Ovary (tissue), 7 donors: ENCODE measurements at regions not wholly inside any gene's neighbourhood (a gene's known extent, or its start where the extent isn't known, plus 50 kb on each side); places are given as distances from the start of the nearest gene placed in this dataset.

Experiments used
- DNase-seq, 5 donors: peaks; one replicate each; pipeline ENCODE4 v3.0.0-alpha.2; 2019 to 2020
- H3K27ac ChIP-seq, 2 donors: fragments of 200-600 bp; one replicate each; pipeline versions ENCODE4 v1.5.1 to v1.8.0; 2019 to 2022
- H3K27me3 ChIP-seq: fragments of 200-600 bp; one replicate; pipeline ENCODE4 v1.8.0; 2022
- H3K36me3 ChIP-seq: fragments of 200-600 bp; sonication (generic); one replicate; pipeline ENCODE4 v1.5.1; 2019
- H3K4me1 ChIP-seq: one replicate; pipeline ENCODE4 v1.8.1; 2013; ENCODE audit warnings: mild to moderate bottlenecking, moderate library complexity; ENCODE audit not compliant: insufficient read depth
- H3K4me3 ChIP-seq: fragments of 200-600 bp; sonication (generic); one replicate; pipeline ENCODE4 v1.5.1; 2017
- H3K9me3 ChIP-seq, 2 donors: fragments of 200-600 bp in 1 of 2; sonication (generic) in 1 of 2; one replicate each; pipeline versions ENCODE4 v1.5.1 to v1.8.1; 2013 to 2019; ENCODE audit warnings: mild to moderate bottlenecking in 1 of 2, moderate library complexity in 1 of 2
- CTCF ChIP-seq, 3 donors: fragments of 450-650 bp in 2 of 3; fragments of 200-600 bp in 1 of 3; IDR thresholded peaks; one replicate each; pipeline versions ENCODE4 v1.5.1 to v1.8.0; 2016 to 2022; ENCODE audit warnings: antibody characterized with exemption in 3 of 3, mild to moderate bottlenecking in 1 of 3
- EP300 ChIP-seq: sonication (generic); formaldehyde crosslinking; IDR thresholded peaks from one replicate; pipeline ENCODE4 v1.6.1; 2017; ENCODE audit warnings: antibody characterized with exemption
- POLR2A ChIP-seq: fragments of 450-650 bp; IDR thresholded peaks from one replicate; pipeline ENCODE4 v1.6.1; 2017; ENCODE audit warnings: antibody characterized with exemption, mild to moderate bottlenecking, moderate library complexity
- WGBS, 3 donors: extraction: QIAGEN DNeasy Blood & Tissue Kit in 1 of 3; methylation state at CpG; one replicate each; pipeline versions ENCODE4 v1.1.5 to v1.1.7; 2013 to 2017; 5-methylcytosine and 5-hydroxymethylcytosine counted together
- intact Hi-C, 4 donors: fragments of 100-400 bp; cut with DNase I; formaldehyde crosslinking; loops; one replicate each; pipeline versions ENCODE4 v1.11.0 to v1.15.1; 2022 to 2023
- donor health status: DM: no; HTN: no; CAD: no; lungs with moderate emphysema.
- donor health status: DM: no; HTN: no; CAD: no.
- donor health status: Bipolar disorder and iron deficiency.
- donor health status: DM: no; HTN: no; CAD: no.
- donor health status: DM: yes; HTN: yes; CAD: no.

GRCh38 chr5:20145240-20145639, 157.2 kb upstream of the CDH18 start:
- Histone ChIP-seq H3K4me1 (no peaks in the 10 kb centered on the region), H3K4me3 (no peak overlapping the region), H3K9me3 (no peaks in the 10 kb centered on the region), H3K27ac (no peak overlapping the region), H3K36me3 (no peaks in the 10 kb centered on the region), H3K27me3 (no peaks in the 10 kb centered on the region)
- no peak for DNase-seq
- intact Hi-C loops = no loop called here
- TF ChIP-seq POLR2A (no peak), CTCF (IDR thresholded peaks at IDR 0.05) (no peak)
- WGBS, 3 donors = 39 to 73% (median 56%) methylated on average over 1 of the region's 1 CpG

- no peak overlapping the region for H3K27ac ChIP-seq
- no peaks in the 10 kb centered on the region for H3K4me1 ChIP-seq
- no peaks in the 10 kb centered on the region for H3K27me3 ChIP-seq
- no peak for TF ChIP-seq CTCF (IDR thresholded peaks at IDR 0.05)
- no peak for TF ChIP-seq EP300
- TF ChIP-seq POLR2A = no peak
- H3K36me3 ChIP-seq = no peaks in the 10 kb centered on the region
- intact Hi-C loops = no loop called here
- H3K4me3 ChIP-seq = no peak overlapping the region
- H3K9me3 ChIP-seq = no peaks in the 10 kb centered on the region
- 78 to 87% (median 84%) methylated on average over 3 of the region's 3 CpGs for WGBS, 3 donors
- no peak for DNase-seq
These were observed 141.5 kb upstream of the CDH18 start for GRCh38 chr5:20129501-20129900.

GRCh38 chr5:20128343-20128742, 140.3 kb upstream of the CDH18 start:
- Histone ChIP-seq H3K27me3 (no peaks in the 10 kb centered on the region), H3K4me1 (no peaks in the 10 kb centered on the region), H3K27ac (no peak overlapping the region), H3K9me3 (no peaks in the 10 kb centered on the region), H3K36me3 (no peaks in the 10 kb centered on the region), H3K4me3 (no peak overlapping the region)
- no peak for TF ChIP-seq POLR2A
- TF ChIP-seq CTCF (IDR thresholded peaks at IDR 0.05) = no peak
- no peak for TF ChIP-seq EP300
- WGBS, 3 donors = 91 to 98% (median 97%) methylated on average over 1 of the region's 1 CpG
- intact Hi-C loops = no loop called here
- no peak for DNase-seq

GRCh38 chr5:20114526-20114925, 126.5 kb upstream of the CDH18 start:
- no peaks in the 10 kb centered on the region for H3K9me3 ChIP-seq
- no peaks in the 10 kb centered on the region for H3K4me1 ChIP-seq
- H3K27me3 ChIP-seq = no peaks in the 10 kb centered on the region
- no peak overlapping the region for H3K27ac ChIP-seq
- TF ChIP-seq POLR2A (no peak), CTCF (IDR thresholded peaks at IDR 0.05) (no peak), EP300 (no peak)
- DNase-seq = no peak
- intact Hi-C loops = no loop called here
- 58 to 76% (median 64%) methylated on average over 1 of the region's 1 CpG for WGBS, 3 donors
- H3K36me3 ChIP-seq = no peaks in the 10 kb centered on the region
- H3K4me3 ChIP-seq = no peak overlapping the region

GRCh38 chr5:20113931-20114330, 125.9 kb upstream of the CDH18 start:
- WGBS, 3 donors = 76 to 85% (median 80%) methylated on average over 4 of the region's 4 CpGs
- H3K4me3 ChIP-seq = no peak overlapping the region
- intact Hi-C loops = no loop called here
- no peak overlapping the region for H3K27ac ChIP-seq
- DNase-seq = no peak
- H3K4me1 ChIP-seq = no peaks in the 10 kb centered on the region
- H3K27me3 ChIP-seq = no peaks in the 10 kb centered on the region
- H3K36me3 ChIP-seq = no peaks in the 10 kb centered on the region
- no peaks in the 10 kb centered on the region for H3K9me3 ChIP-seq
- no peak for TF ChIP-seq EP300
